H9 (cell line): ENCODE measurements at regions not wholly inside any gene's neighbourhood (a gene's known extent, or its start where the extent isn't known, plus 50 kb on each side); places are given as distances from the start of the nearest gene placed in this dataset.
A peak's percentile ranks its signal among the peaks of the same experiment; 100 is the strongest.

Source experiments
- DNase-seq: peaks from one replicate; pipeline ENCODE4 v3.0.0-alpha.2; 2017
- H2AFZ ChIP-seq: one replicate; pipeline ENCODE4 v1.6.1; 2013; ENCODE audit warnings: mild to moderate bottlenecking, low read length, control low read depth, moderate library complexity
- H2AK5ac ChIP-seq: 2 replicates; pipeline ENCODE4 v1.6.1; 2013; ENCODE audit warnings: low read length, control low read depth, mixed read lengths; ENCODE audit not compliant: insufficient read length
- H2BK120ac ChIP-seq: one replicate; pipeline ENCODE4 v1.6.1; 2013; ENCODE audit warnings: low read depth, mild to moderate bottlenecking, low read length, control low read depth, inconsistent platforms; ENCODE audit not compliant: poor library complexity, severe bottlenecking
- H2BK12ac ChIP-seq: 2 replicates; pipeline ENCODE4 v1.6.1; 2013; ENCODE audit warnings: low read length, control low read depth, mixed read lengths, low read depth; ENCODE audit not compliant: insufficient read length
- H2BK15ac ChIP-seq: 2 replicates; pipeline ENCODE4 v1.6.1; 2013; ENCODE audit warnings: low read depth, low read length, control low read depth
- H2BK20ac ChIP-seq: one replicate; pipeline ENCODE4 v1.6.1; 2013; ENCODE audit warnings: low read depth, mild to moderate bottlenecking, low read length, control low read depth, inconsistent platforms; ENCODE audit not compliant: poor library complexity, severe bottlenecking
- H2BK5ac ChIP-seq: 2 replicates; pipeline ENCODE4 v1.6.1; 2013; ENCODE audit warnings: low read length, control low read depth, mixed read lengths; ENCODE audit not compliant: insufficient read length
- H3K14ac ChIP-seq: 2 replicates; pipeline ENCODE4 v1.6.1; 2013; ENCODE audit warnings: low read length, control low read depth; ENCODE audit not compliant: insufficient read depth
- H3K18ac ChIP-seq: 2 replicates; pipeline ENCODE4 v1.6.1; 2013; ENCODE audit warnings: low read depth, mild to moderate bottlenecking, mixed read lengths, low read length, control low read depth; ENCODE audit not compliant: insufficient read length
- H3K23ac ChIP-seq: 2 replicates; pipeline ENCODE4 v1.6.1; 2013; ENCODE audit warnings: low read length, control low read depth, mixed read lengths, low read depth; ENCODE audit not compliant: insufficient read length
- H3K23me2 ChIP-seq: 2 replicates; pipeline ENCODE4 v1.6.1; 2013; ENCODE audit warnings: low read depth, mild to moderate bottlenecking, mixed read lengths, low read length, control low read depth; ENCODE audit not compliant: insufficient read length, poor library complexity, severe bottlenecking
- H3K27ac ChIP-seq: 2 replicates; pipeline ENCODE4 v1.5.1; 2013; ENCODE audit warnings: low read length, control low read depth, mixed read lengths, low read depth; ENCODE audit not compliant: insufficient read length
- H3K27me3 ChIP-seq: 2 replicates; pipeline ENCODE4 v1.6.1; 2013; ENCODE audit warnings: low read length, control low read depth, inconsistent platforms; ENCODE audit not compliant: insufficient read depth
- H3K4ac ChIP-seq: 2 replicates; pipeline ENCODE4 v1.6.1; 2013; ENCODE audit warnings: low read depth, mild to moderate bottlenecking, control low read depth, inconsistent platforms, low read length, moderate library complexity
- H3K4me1 ChIP-seq: 2 replicates; pipeline ENCODE4 v1.6.1; 2013; ENCODE audit warnings: low read length, control low read depth, inconsistent platforms; ENCODE audit not compliant: insufficient read depth
- H3K4me2 ChIP-seq: 2 replicates; pipeline ENCODE4 v1.6.1; 2013; ENCODE audit warnings: low read length, control low read depth, mixed read lengths; ENCODE audit not compliant: insufficient read length, insufficient read depth
- H3K56ac ChIP-seq: 2 replicates; pipeline ENCODE4 v1.6.1; 2013; ENCODE audit warnings: low read depth, mild to moderate bottlenecking, mixed read lengths, low read length, control low read depth; ENCODE audit not compliant: insufficient read length
- H3K79me1 ChIP-seq: 2 replicates; pipeline ENCODE4 v1.6.1; 2013; ENCODE audit warnings: low read depth, mild to moderate bottlenecking, moderate library complexity, low read length, control low read depth, inconsistent platforms; ENCODE audit not compliant: insufficient read depth, poor library complexity, severe bottlenecking
- H3K79me2 ChIP-seq: 2 replicates; pipeline ENCODE4 v1.6.1; 2013; ENCODE audit warnings: low read length, control low read depth, inconsistent platforms; ENCODE audit not compliant: insufficient read depth
- H3K9ac ChIP-seq: 2 replicates; pipeline ENCODE4 v1.6.1; 2013; ENCODE audit warnings: low read length, control low read depth, mixed read lengths; ENCODE audit not compliant: insufficient read length; ENCODE audit errors: extremely low read depth
- H3K9me3 ChIP-seq: one replicate; pipeline ENCODE4 v1.6.1; 2013; ENCODE audit warnings: low read depth, low read length, inconsistent platforms; ENCODE audit not compliant: control insufficient read depth
- H3T11ph ChIP-seq: one replicate; pipeline ENCODE4 v1.6.1; 2013; ENCODE audit warnings: mild to moderate bottlenecking, low read length, control low read depth, inconsistent platforms
- H4K20me1 ChIP-seq: one replicate; pipeline ENCODE4 v1.6.1; 2013; ENCODE audit not compliant: control insufficient read depth, insufficient read length, insufficient read depth
- H4K5ac ChIP-seq: 2 replicates; pipeline ENCODE4 v1.6.1; 2013; ENCODE audit warnings: low read depth, mild to moderate bottlenecking, mixed read lengths, low read length, control low read depth; ENCODE audit not compliant: insufficient read length
- H4K8ac ChIP-seq: replicated peaks from 2 replicates; pipeline ENCODE4 v1.6.1; 2013; ENCODE audit warnings: low read length, control low read depth, mixed read lengths, low read depth; ENCODE audit not compliant: insufficient read length
- H4K91ac ChIP-seq: 2 replicates; pipeline ENCODE4 v1.6.1; 2013; ENCODE audit warnings: low read depth, mild to moderate bottlenecking, moderate library complexity, mixed read lengths, low read length, control low read depth; ENCODE audit not compliant: insufficient read length
- H3K27ac Mint-ChIP-seq, 3 experiments: 2 replicates in 2 of 3; 3 replicates in 1 of 3; pipeline ENCODE4 v1.8.0; 2020 to 2021; ENCODE audit warnings: mixed read lengths in 3 of 3, mild to moderate bottlenecking in 1 of 3, moderate library complexity in 1 of 3
- H3K27me3 Mint-ChIP-seq: 2 replicates; pipeline ENCODE4 v1.8.0; 2021; ENCODE audit warnings: low read depth, mild to moderate bottlenecking, moderate library complexity, mixed read lengths
- H3K36me3 Mint-ChIP-seq, 3 experiments: 2 replicates in 2 of 3; 3 replicates in 1 of 3; pipeline ENCODE4 v1.8.0; 2020 to 2021; ENCODE audit warnings: low read depth in 3 of 3, mixed read lengths in 3 of 3; ENCODE audit not compliant: insufficient read depth in 1 of 3
- H3K4me1 Mint-ChIP-seq, 2 experiments: 2 replicates each; pipeline ENCODE4 v1.8.0; 2020; ENCODE audit warnings: mixed read lengths in 2 of 2
- H3K4me3 Mint-ChIP-seq, 2 experiments: 2 replicates in 1 of 2; 3 replicates in 1 of 2; pipeline ENCODE4 v1.8.0; 2020 to 2021; ENCODE audit warnings: mild to moderate bottlenecking in 2 of 2, mixed read lengths in 2 of 2, moderate library complexity in 1 of 2
- H3K9me3 Mint-ChIP-seq, 2 experiments: 2 replicates in 1 of 2; 3 replicates in 1 of 2; pipeline ENCODE4 v1.8.0; 2020; ENCODE audit warnings: mild to moderate bottlenecking in 2 of 2, mixed read lengths in 2 of 2, moderate library complexity in 1 of 2
- WGBS: extraction: QIAGEN DNeasy Blood & Tissue Kit; methylation state at CpG from one replicate; pipeline ENCODE4 v1.1.7; 2013; ENCODE audit warnings: missing lambda C conversion rate, low lambda C conversion rate, mixed read lengths; ENCODE audit not compliant: insufficient read length; ENCODE audit errors: extremely low coverage; 5-methylcytosine and 5-hydroxymethylcytosine counted together
- TF ChIP-seq, protein P1 (sequence below): fragments of 200-600 bp; sonication (generic); conservative IDR thresholded peaks from 3 replicates; pipeline ENCODE4 v1.8.0; 2021; ENCODE audit warnings: antibody characterized with exemption, mild to moderate bottlenecking

DNA sequence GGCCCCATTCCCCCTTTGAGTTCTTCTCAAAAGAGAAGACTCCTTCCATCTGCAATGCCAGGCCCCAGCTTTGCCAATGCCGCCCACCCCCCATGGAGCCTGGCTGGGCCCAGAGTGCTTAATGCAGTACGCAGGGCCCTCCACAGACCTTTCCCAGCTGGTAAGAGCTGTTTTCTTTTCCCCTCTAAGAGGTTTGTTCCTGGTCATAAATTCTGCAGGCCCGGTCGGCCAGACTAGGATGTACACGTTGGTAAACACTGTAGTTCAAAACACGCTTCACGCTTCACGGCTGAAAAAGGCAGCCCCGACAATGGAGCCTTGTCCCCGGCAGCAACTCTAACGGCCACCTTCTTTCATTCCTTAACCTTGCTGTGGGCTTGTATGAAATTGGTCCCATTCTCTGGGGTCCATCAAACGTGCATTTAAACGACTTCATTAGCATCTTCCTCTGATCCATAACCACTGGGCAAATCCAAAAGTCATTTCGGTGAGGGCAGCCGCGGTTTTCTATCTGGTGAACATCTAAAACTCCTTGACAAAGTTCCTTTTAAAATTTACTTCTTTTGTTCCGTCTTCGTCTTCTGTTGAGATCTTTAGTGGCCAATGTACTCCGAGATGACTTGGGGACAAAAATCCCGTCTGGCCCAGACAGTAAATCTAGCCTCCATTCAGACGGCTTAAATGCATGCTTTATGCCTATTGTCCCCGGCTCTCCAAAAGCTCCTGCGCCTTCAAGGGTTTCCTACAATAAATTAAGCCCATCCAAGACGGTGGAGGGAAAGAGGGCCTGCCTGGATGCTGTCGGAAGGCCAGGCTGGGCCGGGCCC is 60.0 kb upstream of the MYEOV start:
- H3K27ac Mint-ChIP-seq, result peak overlapping the region in 1 of 3 experiments; percentile 36; a peak in 1 of 7 replicates
- Histone ChIP-seq H3K4me1 (no peaks in the 10 kb centered on the region), H3T11ph (no peak overlapping the region), H2AK5ac (no peak overlapping the region), H2BK12ac (no peak overlapping the region), H4K91ac (no peak overlapping the region), H3K27me3 (no peaks in the 10 kb centered on the region), H3K56ac (no peak overlapping the region), H2BK20ac (no peak overlapping the region), H3K4ac (no peak overlapping the region), H3K14ac (no peak overlapping the region), H3K9ac (no peak overlapping the region), H2BK5ac (no peak overlapping the region), H2BK15ac (no peak overlapping the region), H2AFZ (no peak overlapping the region), H3K23ac (no peak overlapping the region), H3K9me3 (no peaks in the 10 kb centered on the region), H4K20me1 (no peaks in the 10 kb centered on the region), H3K23me2 (no peaks in the 10 kb centered on the region), H3K4me2 (no peak overlapping the region), H3K27ac (no peak overlapping the region), H4K8ac (no peak overlapping the region), H3K79me2 (no peaks in the 10 kb centered on the region), H3K79me1 (no peaks in the 10 kb centered on the region), H3K18ac (no peak overlapping the region), H2BK120ac (no peak overlapping the region), H4K5ac (no peak overlapping the region)
- no peaks in the 10 kb centered on the region; a peak in 1 of 5 replicates for H3K9me3 Mint-ChIP-seq
- H3K4me1 Mint-ChIP-seq, result no peaks in the 10 kb centered on the region; a peak in 1 of 4 replicates
- peaks cover 13% of the 10 kb centered on the region for H3K27me3 Mint-ChIP-seq
- WGBS, result no CpG with 5 or more reads among the region's 26 CpGs
- DNase-seq, result peak; percentile 7
- TF ChIP-seq, protein P1, sequence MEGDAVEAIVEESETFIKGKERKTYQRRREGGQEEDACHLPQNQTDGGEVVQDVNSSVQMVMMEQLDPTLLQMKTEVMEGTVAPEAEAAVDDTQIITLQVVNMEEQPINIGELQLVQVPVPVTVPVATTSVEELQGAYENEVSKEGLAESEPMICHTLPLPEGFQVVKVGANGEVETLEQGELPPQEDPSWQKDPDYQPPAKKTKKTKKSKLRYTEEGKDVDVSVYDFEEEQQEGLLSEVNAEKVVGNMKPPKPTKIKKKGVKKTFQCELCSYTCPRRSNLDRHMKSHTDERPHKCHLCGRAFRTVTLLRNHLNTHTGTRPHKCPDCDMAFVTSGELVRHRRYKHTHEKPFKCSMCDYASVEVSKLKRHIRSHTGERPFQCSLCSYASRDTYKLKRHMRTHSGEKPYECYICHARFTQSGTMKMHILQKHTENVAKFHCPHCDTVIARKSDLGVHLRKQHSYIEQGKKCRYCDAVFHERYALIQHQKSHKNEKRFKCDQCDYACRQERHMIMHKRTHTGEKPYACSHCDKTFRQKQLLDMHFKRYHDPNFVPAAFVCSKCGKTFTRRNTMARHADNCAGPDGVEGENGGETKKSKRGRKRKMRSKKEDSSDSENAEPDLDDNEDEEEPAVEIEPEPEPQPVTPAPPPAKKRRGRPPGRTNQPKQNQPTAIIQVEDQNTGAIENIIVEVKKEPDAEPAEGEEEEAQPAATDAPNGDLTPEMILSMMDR, result no peak
- no peak overlapping the region for H3K4me3 Mint-ChIP-seq
- no peaks in the 10 kb centered on the region for H3K36me3 Mint-ChIP-seq
